WI38 (cell line): ENCODE measurements at regions not wholly inside any gene's neighbourhood (a gene's known extent, or its start where the extent isn't known, plus 50 kb on each side); places are given as distances from the start of the nearest gene placed in this dataset.

Source experiments
- H3K4me3 ChIP-seq: 2 replicates; pipeline ENCODE4 v1.5.1; 2011; ENCODE audit warnings: low read depth, mild to moderate bottlenecking, control low read depth, low read length
- TF ChIP-seq, protein P1 (sequence below): IDR thresholded peaks from 2 replicates; pipeline ENCODE4 v1.5.1; 2012; ENCODE audit warnings: low read depth, mild to moderate bottlenecking, control low read depth, low read length

DNA sequence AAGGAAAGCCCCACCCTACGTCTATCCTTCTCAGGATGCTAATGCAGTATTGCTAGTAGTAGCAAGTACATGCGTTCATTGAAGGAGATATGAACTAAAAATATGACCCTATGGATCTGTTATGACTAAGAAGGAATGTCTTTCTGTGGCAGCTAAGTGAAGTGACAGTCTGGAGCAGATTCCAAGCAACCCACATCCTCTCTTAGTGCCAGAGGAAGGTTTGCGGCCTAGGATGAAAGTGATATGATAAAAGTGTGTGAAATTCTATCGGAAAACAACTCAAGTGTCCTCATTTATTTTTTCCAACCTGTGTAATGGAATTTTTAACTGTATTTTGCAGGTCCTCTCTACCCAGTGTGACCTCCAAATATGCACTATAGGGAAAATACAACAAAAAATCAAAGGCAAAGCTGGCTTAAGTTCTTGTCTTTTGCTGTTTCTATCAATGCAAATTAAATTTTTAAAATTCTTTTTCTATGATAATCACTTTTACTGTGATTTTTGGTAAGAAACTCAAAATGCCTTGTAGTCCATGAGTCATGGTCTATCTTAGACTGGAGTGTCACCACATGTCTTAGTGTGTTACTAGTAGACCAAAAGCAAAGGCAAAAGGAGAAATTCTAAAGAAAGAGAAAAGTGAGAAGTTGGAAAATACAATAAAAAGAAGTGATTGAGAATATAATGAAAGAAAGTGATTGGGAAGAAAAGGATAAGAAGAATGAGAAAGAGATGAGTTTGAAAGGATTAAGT lies 161.2 kb upstream of the TMCO5A start:
- H3K4me3 ChIP-seq, result no peak overlapping the region
- TF ChIP-seq, protein P1, sequence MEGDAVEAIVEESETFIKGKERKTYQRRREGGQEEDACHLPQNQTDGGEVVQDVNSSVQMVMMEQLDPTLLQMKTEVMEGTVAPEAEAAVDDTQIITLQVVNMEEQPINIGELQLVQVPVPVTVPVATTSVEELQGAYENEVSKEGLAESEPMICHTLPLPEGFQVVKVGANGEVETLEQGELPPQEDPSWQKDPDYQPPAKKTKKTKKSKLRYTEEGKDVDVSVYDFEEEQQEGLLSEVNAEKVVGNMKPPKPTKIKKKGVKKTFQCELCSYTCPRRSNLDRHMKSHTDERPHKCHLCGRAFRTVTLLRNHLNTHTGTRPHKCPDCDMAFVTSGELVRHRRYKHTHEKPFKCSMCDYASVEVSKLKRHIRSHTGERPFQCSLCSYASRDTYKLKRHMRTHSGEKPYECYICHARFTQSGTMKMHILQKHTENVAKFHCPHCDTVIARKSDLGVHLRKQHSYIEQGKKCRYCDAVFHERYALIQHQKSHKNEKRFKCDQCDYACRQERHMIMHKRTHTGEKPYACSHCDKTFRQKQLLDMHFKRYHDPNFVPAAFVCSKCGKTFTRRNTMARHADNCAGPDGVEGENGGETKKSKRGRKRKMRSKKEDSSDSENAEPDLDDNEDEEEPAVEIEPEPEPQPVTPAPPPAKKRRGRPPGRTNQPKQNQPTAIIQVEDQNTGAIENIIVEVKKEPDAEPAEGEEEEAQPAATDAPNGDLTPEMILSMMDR, result no peak

DNA sequence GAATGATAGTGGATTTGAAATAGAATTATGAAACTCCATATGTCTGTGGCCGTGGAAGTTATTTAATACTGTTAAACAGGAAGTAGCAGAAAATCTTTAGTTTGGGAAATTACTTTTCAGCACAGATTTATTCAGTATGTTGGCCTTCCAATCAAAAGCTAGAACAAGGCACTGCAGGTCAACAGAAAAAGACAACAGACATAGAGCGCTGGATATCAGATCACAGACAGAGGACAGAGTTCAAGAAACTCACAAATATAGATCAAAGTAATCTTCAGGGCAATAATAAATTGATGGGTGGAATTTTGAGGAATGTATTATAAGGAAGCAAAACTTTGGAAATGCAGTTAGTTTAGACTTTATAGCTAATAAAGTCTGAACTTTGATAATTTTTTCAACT lies 159.5 kb upstream of the TMCO5A start:
- TF ChIP-seq, protein P1, result no peak
- H3K4me3 ChIP-seq, result no peak overlapping the region

DNA sequence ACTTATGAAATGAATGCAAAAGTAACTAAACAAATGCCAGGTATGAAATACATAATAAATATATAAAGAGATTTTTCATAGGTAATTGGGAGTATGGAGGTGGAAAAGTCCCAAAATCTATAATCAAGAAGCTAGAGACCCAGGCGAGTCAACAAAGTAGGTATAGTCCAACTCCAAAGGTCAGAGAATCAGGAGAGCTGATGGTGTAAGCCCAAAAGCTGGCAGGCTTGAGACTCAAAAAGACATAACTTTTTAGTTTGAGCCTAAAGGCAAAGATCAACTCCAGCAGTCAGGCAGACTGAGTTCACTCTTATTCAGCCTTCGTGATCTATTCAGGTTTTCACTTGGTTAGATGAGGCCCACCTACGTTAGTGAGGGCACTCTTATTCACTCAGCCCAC lies 157.4 kb upstream of the TMCO5A start:
- H3K4me3 ChIP-seq, result no peak overlapping the region
- TF ChIP-seq, protein P1, result no peak

DNA sequence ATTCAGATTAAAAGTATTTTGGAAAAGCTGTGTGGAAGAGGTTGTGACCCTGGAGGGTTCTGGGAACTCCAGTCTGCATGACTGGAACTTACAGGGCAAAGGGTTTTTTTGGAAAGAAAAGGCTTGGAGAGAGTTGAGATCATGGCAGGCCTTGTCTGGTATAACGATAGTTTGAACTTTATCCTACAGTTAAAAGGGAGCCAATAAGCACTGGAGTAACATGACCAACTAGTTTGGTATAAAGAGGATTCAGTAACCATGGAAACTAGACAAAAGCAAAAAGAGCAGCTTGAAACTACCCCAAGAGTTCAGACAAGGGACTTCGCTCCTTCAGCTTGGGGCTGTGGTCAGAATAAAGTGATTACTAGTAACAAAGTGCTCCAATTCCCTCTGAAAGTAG lies 151.2 kb upstream of the TMCO5A start:
- no peak overlapping the region for H3K4me3 ChIP-seq
- TF ChIP-seq, protein P1, result no peak

DNA sequence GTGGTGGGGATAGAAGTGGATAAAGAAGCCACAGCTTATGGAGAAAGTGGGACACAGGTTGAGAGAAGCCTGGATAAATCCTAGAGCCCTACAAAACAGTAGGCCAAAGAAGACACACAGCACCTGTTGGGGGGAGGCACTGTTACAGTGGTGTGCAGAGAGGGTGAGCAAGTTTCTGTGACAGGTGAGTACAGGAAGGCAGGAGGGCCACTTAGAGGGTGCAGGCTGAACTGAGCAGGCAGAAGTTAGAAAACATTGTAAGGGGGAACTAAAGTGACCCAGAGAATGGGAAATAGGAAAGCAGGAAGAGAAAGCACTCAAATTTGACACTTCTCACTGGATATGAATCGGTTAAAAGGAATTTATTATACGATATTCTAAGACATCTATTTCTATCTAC lies 146.1 kb upstream of the TMCO5A start:
- TF ChIP-seq, protein P1, result no peak
- H3K4me3 ChIP-seq, result no peak overlapping the region

DNA sequence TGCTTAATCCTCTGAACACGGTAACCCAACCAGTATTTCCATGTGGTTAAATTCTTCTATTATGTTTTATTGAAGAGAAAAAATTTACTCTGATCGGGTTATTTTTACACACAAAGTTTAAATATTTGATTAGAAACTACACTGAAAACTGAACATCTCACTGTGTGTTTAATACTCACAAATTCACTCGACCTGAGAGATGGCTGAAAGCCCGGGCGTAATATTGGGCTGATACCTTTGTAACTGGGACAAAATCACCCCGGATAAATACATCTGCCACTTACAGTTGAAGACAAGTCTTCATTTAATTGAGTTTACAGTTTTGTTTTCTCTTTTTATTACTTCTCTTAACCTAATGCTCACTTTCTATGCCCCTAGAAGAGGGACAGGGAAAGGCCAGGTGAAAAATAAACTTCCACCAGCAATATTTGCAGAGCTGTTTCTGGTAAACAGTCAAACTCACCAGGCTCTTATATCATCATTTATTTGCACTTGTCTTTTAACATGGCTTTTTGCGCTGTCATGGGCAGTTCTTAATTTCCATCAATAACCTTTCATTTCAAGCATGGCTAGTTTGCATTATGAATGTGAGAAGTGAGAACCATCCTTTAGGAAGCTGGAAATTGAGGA lies 145.6 kb upstream of the TMCO5A start:
- TF ChIP-seq, protein P1, result no peak
- H3K4me3 ChIP-seq, result no peak overlapping the region

DNA sequence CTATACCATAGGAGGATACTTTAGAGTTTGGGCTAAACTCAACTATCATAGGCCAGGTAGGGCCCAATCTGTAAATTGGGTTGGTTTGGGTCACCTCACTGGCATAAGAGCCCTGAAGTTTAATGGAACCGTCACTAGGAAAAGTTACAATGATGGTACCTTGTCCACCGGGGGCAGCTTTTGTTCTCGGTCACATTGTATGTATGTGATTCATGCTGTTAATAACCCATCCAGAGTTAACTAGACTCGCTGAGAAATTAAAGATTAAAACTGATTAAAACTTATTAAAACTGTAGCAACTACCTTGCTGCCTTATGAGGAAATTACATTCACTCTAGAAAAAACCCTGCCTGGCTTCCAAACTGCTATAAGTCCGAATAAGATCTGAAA lies 145.0 kb upstream of the TMCO5A start:
- H3K4me3 ChIP-seq, result no peak overlapping the region
- TF ChIP-seq, protein P1, result no peak
